LNCAP (cell line): ENCODE measurements at regions not wholly inside any gene's neighbourhood (a gene's known extent, or its start where the extent isn't known, plus 50 kb on each side); places are given as distances from the start of the nearest gene placed in this dataset.

ENCODE experiments used
- TF ChIP-seq, protein P1 (sequence below): fragments of 450-650 bp; IDR thresholded peaks from 2 replicates; pipeline ENCODE4 v1.5.1; 2017; ENCODE audit warnings: mild to moderate bottlenecking

DNA sequence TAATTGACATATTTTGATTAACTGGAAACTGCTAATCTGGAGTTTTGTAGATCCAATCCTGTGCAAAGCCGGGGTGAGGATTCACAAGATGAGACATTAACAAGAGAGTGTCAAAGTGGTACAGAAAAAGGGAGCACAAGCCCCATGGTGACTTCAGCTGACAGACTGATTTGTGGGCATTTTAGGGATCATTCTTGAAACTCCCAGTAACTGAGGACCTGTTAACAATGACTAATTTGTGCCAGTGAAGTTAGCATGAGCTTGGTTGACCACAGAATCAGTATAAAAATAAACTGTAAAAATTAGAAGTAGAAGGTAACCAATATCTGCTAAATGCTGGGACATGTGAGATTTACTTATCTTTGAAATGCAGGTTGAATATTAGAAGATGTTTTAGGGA lies 1578.3 kb downstream of the EFNA5 start:
- TF ChIP-seq, protein P1, sequence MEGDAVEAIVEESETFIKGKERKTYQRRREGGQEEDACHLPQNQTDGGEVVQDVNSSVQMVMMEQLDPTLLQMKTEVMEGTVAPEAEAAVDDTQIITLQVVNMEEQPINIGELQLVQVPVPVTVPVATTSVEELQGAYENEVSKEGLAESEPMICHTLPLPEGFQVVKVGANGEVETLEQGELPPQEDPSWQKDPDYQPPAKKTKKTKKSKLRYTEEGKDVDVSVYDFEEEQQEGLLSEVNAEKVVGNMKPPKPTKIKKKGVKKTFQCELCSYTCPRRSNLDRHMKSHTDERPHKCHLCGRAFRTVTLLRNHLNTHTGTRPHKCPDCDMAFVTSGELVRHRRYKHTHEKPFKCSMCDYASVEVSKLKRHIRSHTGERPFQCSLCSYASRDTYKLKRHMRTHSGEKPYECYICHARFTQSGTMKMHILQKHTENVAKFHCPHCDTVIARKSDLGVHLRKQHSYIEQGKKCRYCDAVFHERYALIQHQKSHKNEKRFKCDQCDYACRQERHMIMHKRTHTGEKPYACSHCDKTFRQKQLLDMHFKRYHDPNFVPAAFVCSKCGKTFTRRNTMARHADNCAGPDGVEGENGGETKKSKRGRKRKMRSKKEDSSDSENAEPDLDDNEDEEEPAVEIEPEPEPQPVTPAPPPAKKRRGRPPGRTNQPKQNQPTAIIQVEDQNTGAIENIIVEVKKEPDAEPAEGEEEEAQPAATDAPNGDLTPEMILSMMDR = no peak

DNA sequence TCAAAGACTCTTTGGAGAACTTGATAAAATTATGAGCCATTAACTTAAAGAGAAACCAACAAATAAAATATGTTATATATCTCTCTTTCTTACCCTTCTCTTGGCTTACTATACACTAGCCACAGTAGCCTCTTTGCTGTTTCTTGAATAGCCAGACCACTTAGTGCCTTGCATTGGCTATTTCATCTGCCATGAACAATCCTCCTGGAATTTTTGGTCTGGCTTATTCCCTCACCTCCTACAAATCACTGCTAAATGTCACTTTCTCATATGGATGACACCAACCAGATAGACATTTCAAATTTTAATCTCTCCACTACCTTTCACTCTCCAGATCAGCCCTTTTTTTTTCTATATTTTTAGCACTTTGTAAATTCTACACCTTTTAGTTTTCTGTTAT lies 1581.7 kb downstream of the EFNA5 start:
- TF ChIP-seq, protein P1 = no peak

DNA sequence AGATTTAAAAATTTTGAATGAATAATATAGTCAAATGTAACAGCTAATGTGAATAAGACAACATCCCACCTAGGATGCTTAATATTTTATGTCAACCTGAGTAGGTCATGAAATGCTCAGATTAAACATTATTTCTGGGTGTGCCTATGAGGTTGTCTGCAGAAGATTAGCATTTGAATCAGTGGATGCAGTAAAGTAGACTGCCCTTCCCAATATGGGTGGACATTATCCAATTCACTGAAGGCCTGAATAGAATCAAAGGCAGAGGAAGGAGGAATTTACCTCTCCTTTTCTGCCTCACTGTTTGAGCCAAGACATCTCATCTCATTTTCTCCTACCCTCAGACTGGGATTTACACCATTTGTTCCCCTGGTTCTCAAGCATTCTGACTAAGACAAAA lies 1582.3 kb downstream of the EFNA5 start:
- TF ChIP-seq, protein P1 = no peak

DNA sequence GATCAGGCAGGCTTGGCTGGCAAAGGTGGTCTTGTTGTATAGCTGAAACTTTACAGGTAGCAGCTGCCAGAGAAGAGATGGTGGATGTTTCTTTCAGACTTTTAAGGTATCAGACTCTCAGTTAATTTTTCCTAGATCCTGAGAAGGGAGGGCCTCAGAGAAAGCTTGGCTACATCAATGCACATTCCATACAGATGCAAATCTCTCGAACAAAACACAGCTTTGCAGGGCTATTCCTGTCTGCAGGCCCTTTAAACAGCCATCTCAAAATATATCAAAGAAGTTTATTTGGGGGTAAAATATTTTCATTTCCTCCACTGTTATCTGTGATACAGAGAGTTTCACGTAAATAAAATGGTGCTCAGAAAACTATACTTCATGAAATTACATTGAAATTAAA lies 1584.4 kb downstream of the EFNA5 start:
- TF ChIP-seq, protein P1 = no peak

DNA sequence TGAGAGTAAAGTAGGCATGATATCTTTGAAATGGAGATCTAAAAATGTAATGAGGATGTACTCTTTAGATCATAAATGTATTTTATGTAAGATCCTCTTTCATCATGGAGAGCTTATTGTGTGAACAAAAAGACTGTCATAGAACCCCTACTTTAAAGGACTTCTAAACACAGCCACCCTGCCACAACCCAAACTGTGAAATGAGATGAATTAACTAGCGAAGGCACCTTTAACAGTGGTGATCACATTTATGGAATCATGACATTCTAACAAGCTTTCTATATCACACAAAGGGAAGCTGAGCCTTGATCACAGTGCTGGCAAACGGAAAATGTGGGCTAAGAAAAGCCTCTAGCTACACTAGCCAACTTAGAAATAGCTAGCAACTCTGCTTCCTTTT lies 1585.2 kb downstream of the EFNA5 start:
- TF ChIP-seq, protein P1 = no peak

DNA sequence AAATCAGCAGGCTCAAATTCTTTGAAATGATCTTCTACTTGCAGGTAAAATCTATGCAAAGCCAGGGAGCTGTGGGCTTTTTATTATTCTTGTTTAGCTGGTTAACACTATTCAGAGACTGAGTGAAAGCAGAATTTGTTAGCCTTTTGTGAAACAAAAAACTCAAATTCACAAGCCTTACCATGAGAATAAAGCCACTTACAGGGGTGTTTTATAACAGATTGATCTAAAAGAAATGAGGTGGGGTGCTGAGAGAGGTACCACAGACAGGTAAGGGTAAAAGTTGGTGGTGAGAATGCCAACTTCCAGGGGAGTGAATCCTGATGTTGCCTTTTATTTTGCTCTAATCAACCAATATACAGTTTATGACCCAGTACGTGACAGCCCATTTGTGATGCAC lies 1585.6 kb downstream of the EFNA5 start:
- TF ChIP-seq, protein P1 = no peak

DNA sequence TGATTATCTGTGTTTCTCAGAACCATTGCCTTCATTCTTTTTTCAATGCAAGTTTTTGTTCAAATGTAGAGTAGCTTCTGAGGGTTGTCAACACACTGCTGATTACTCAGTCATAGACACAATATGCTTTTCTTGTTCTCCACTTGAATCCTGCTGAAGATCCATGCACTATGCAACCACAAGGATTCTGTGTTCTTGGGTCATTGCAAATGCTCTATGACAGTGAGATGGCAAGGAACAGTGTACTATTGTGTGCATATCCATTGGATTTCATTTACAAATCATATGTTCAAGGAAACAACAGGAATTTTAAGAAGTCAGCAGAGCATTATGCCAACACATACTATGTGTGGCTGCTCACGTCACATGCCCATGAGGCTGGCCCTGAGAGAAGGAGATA lies 1590.2 kb downstream of the EFNA5 start:
- TF ChIP-seq, protein P1 = no peak

DNA sequence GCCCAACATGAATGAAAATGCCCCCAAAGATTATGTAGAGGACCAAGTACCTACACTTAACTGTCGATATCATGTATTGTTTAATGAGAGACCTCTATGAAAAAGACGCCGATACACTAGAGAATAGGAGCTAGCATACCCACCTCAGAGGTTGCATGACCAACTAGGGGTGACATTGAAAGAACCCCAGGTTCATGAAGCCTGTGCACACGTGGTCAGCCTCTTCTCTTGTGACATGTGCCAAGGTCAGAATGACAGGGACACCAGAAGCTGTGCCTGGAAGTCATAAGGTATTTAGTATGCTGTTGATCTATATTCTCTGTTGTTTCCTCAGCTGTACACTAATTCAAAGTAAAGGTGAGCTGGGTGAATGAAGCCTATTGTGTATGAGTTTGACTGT lies 1594.1 kb downstream of the EFNA5 start:
- TF ChIP-seq, protein P1 = no peak
